ENCODE measurements at regions not wholly inside any gene's neighbourhood (a gene's known extent, or its start where the extent isn't known, plus 50 kb on each side); places are given as distances from the start of the nearest gene placed in this dataset.

GRCh38 chr9:91044354-91044753 is 242.7 kb downstream of the SYK start:
- TF ChIP-seq POLR2A (IDR thresholded peaks at IDR 0.05) (no peak), CTCF (IDR thresholded peaks at IDR 0.05) (no peak)
